Peyer's patch (tissue), 4 donors: ENCODE measurements at regions not wholly inside any gene's neighbourhood (a gene's known extent, or its start where the extent isn't known, plus 50 kb on each side); places are given as distances from the start of the nearest gene placed in this dataset.
A peak's percentile ranks its signal among the peaks of the same experiment; 100 is the strongest.
"Not testable (repeated sequence)": the region's sequence is repeated elsewhere in the genome, so short reads cannot be mapped to it uniquely, and the experiment has no call there.

Experiments
- DNase-seq, 3 donors: peaks; one replicate each; pipeline ENCODE4 v3.0.0-alpha.2; 2017 to 2019
- H3K27ac ChIP-seq, 4 donors: fragments of 200-600 bp; sonication (generic); one replicate each; pipeline ENCODE4 v1.5.1; 2016 to 2019
- H3K27me3 ChIP-seq, 2 donors: fragments of 200-600 bp; sonication (generic); one replicate each; pipeline ENCODE4 v1.5.1; 2019
- H3K36me3 ChIP-seq, 3 donors: fragments of 200-600 bp; sonication (generic); one replicate each; pipeline ENCODE4 v1.5.1; 2016 to 2019
- H3K4me1 ChIP-seq, 4 donors: fragments of 200-600 bp; sonication (generic); one replicate each; pipeline ENCODE4 v1.5.1; 2016 to 2019
- H3K4me3 ChIP-seq, 4 donors: fragments of 200-600 bp; sonication (generic); 1 replicate in 3 of 4; 2 replicates in 1 of 4; pipeline ENCODE4 v1.5.1; 2016 to 2019; ENCODE audit warnings: mild to moderate bottlenecking in 1 of 4
- H3K9me3 ChIP-seq, 4 donors: fragments of 200-600 bp; sonication (generic); one replicate each; pipeline ENCODE4 v1.5.1; 2016 to 2019; ENCODE audit warnings: mild to moderate bottlenecking in 1 of 4
- POLR2A ChIP-seq, 2 donors: fragments of 450-650 bp; IDR thresholded peaks; one replicate each; pipeline ENCODE4 v1.5.1; 2017; ENCODE audit warnings: antibody characterized with exemption in 2 of 2, mild to moderate bottlenecking in 2 of 2, moderate library complexity in 2 of 2
- TF ChIP-seq, protein P1 (sequence below), 6 experiments: fragments of 450-650 bp in 4 of 6; fragments of 200-600 bp in 2 of 6; sonication (generic) in 1 of 6; IDR thresholded peaks; one replicate each; pipeline ENCODE4 v1.5.1; 2017 to 2019; ENCODE audit warnings: antibody characterized with exemption in 6 of 6, mild to moderate bottlenecking in 3 of 6, moderate library complexity in 1 of 6

DNA sequence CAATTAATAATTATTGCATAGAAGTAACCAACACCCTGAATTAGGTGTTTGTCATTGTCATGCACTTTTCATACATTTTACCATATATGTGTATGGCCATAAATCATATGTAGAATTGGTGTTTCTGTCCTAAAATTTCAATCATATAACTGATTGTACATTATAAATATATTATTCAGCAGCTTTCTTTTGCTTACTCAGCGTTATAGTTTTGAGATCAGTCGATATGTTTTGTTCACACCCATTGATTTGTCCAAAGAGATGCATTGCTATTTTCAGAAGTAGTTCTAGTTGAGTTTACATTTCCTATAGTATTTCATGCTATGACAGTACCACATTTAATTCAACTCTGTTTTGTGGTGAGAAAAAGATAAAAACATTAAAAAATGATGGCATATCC is 50.5 kb upstream of the PARP4 start:
- no peaks in the 10 kb centered on the region for H3K9me3 ChIP-seq
- H3K4me3 ChIP-seq, result no peak overlapping the region
- DNase-seq, result no peak
- H3K4me1 ChIP-seq, result no peaks in the 10 kb centered on the region
- H3K27ac ChIP-seq, result no peak overlapping the region
- TF ChIP-seq, protein P1, sequence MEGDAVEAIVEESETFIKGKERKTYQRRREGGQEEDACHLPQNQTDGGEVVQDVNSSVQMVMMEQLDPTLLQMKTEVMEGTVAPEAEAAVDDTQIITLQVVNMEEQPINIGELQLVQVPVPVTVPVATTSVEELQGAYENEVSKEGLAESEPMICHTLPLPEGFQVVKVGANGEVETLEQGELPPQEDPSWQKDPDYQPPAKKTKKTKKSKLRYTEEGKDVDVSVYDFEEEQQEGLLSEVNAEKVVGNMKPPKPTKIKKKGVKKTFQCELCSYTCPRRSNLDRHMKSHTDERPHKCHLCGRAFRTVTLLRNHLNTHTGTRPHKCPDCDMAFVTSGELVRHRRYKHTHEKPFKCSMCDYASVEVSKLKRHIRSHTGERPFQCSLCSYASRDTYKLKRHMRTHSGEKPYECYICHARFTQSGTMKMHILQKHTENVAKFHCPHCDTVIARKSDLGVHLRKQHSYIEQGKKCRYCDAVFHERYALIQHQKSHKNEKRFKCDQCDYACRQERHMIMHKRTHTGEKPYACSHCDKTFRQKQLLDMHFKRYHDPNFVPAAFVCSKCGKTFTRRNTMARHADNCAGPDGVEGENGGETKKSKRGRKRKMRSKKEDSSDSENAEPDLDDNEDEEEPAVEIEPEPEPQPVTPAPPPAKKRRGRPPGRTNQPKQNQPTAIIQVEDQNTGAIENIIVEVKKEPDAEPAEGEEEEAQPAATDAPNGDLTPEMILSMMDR (IDR thresholded peaks at IDR 0.05), result no peak
- TF ChIP-seq POLR2A (IDR thresholded peaks at IDR 0.05), result no peak
- H3K36me3 ChIP-seq, result no peaks in the 10 kb centered on the region
- no peaks in the 10 kb centered on the region for H3K27me3 ChIP-seq

DNA sequence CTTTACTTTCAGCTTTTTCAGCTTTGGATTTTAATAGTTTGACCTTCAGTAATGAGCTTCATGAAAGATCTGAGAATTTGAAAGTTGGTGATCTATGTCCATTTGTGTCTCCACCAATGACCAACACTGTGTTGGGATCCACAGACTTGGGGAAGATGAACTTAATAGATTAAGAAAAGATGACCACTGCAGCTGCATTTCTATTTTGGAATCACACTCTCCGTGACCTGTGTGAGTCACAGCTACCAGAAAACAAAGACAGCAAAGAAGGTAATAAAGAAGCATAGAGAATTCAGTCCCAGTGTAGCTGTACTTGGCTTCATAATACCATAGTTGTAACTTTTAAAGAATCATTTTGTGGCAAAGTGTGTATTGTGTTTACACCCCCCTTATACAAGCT is 51.4 kb upstream of the PARP4 start:
- H3K27ac ChIP-seq, H3K27me3 ChIP-seq, DNase-seq, H3K9me3 ChIP-seq, H3K4me1 ChIP-seq, H3K36me3 ChIP-seq, H3K4me3 ChIP-seq: not testable (repeated sequence)

DNA sequence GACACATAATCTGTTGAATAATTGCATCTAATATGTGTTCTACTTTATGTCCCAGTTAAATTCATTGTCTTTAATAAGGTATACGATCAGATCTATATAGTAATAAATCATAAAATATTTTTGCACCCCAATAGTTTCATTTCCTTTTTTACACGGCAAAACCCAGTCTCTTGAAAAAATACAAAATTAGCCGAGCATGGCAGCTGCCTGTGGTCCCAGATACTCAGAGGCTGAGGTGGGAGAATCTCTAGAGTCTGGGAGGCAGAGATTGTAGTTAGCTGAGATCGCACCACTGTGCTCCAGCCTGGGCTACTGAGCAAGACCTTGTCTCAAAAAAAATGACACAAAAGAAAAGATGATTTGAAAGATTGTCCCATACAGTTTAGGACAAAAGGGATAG is 52.3 kb upstream of the PARP4 start:
- no peaks in the 10 kb centered on the region for H3K27me3 ChIP-seq
- no peak for DNase-seq
- no peaks in the 10 kb centered on the region for H3K36me3 ChIP-seq
- H3K4me3 ChIP-seq, result no peak overlapping the region
- H3K27ac ChIP-seq, result no peak overlapping the region
- H3K4me1 ChIP-seq, result no peaks in the 10 kb centered on the region
- no peaks in the 10 kb centered on the region for H3K9me3 ChIP-seq
- TF ChIP-seq, protein P1 (IDR thresholded peaks at IDR 0.05), result no peak
- TF ChIP-seq POLR2A (IDR thresholded peaks at IDR 0.05), result no peak

DNA sequence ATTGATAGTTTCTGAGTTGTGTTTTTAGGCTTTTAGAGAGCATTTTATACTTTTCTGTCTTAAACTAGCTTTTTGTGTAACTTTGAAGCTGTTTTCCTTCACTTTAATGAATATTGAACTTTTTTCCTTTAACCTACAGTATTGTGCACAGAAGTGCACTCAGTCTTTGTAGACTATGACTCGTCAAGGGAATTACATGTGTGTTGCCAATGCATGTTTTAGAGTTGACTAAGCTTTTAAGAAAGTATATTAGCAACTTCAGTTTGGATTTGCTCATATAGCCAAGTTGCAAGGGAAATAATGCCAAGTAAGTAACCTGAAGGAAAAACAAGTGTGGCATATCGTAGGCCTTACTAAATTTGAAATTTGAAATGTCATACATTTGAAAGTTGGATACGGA is 55.0 kb upstream of the PARP4 start:
- not testable (repeated sequence) for H3K9me3 ChIP-seq, H3K4me3 ChIP-seq, DNase-seq, H3K27ac ChIP-seq, H3K27me3 ChIP-seq, H3K36me3 ChIP-seq, H3K4me1 ChIP-seq

DNA sequence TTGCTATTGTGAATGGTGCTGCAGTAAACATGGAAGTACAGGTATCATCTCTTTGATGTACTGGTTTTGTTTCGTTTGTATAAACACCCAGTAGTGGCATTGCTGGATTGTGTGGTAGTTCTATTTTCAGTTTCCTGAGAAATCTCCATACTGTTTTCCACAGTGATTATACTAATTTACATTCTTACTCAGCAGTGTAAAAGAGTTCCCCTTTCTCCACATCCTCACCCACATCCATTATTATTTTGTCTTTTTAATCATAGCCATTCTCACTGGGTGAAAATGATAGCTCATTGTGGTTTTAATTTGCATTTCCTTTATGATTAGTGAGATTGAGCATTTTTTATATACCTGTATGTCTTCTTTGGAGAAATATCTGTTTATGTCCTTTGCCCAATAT is 62.3 kb upstream of the PARP4 start:
- Histone ChIP-seq H3K9me3 (no peaks in the 10 kb centered on the region), H3K27me3 (no peaks in the 10 kb centered on the region), H3K36me3 (no peaks in the 10 kb centered on the region), H3K27ac (no peak overlapping the region), H3K4me3 (no peak overlapping the region), H3K4me1 (no peaks in the 10 kb centered on the region)
- TF ChIP-seq POLR2A (IDR thresholded peaks at IDR 0.05), result no peak
- TF ChIP-seq, protein P1 (IDR thresholded peaks at IDR 0.05), result no peak
- no peak for DNase-seq

DNA sequence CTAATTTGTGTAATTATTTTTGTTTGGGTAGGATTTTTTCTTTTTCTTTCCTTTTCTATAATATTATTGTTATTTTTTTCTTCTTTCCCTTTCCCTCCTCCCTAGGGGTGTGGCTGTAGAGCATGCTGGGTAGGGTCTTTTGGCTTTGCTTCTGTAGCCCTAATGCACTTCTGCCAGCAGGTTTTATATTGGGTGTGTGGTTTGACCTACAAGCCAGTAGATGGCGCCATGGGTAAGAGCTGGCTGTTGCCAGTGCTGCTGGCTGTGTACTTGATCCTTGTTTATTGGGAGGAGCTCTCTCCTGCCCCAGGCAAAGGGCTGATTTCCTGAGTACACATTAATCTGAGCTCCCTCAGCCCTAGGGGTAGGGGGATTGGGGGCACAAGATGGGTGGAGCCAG is 67.7 kb upstream of the PARP4 start:
- TF ChIP-seq, protein P1 (IDR thresholded peaks at IDR 0.05), result peak in 5 of 6 experiments; percentile 15 to 85 (median 71)
- H3K4me1 ChIP-seq, H3K36me3 ChIP-seq, H3K27me3 ChIP-seq, H3K9me3 ChIP-seq, H3K27ac ChIP-seq, DNase-seq: not testable (repeated sequence)
- H3K4me3 ChIP-seq, result peak overlapping the region in 2 of 4 donors; percentile 21 to 24

DNA sequence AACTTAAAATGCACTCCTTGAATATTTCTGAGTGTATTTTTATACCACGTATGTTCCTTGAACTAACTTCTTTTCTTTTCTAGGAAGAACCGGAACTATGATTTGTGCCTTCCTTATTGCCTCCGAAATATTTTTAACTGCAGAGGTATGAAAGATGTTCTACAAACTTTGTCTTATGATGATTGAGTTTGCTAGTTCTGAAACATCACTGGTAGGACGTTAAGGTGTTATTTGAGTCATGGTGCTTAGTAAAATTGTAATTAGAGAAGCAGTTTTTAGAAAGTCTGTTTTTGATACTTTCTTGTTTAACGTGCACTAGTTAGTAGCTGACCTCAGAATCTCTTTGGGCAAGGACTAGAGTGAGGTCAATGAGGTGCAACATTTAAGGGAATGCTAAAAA is 69.0 kb upstream of the PARP4 start:
- DNase-seq, H3K4me3 ChIP-seq, H3K36me3 ChIP-seq, H3K27ac ChIP-seq, H3K9me3 ChIP-seq, H3K4me1 ChIP-seq, H3K27me3 ChIP-seq: not testable (repeated sequence)

DNA sequence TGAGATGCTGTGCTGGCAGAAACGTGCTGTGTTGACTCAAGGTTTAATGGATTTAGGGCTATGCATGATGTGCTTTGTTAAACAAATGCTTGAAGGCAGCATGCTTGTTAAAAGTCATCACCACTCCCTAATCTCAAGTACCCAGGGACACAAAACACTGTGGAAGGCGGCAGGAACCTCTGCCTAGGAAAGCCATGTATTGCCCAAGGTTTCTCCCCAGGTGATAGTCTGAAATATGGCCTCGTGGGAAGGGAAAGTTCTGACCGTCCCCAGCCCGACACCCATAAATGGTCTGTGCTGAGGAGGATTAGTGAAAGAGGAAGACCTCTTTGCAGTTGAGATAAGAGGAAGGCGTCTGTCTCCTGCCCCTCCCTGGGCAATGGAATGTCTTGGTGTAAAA is 79.1 kb upstream of the PARP4 start:
- H3K4me1 ChIP-seq, result not testable (repeated sequence)

DNA sequence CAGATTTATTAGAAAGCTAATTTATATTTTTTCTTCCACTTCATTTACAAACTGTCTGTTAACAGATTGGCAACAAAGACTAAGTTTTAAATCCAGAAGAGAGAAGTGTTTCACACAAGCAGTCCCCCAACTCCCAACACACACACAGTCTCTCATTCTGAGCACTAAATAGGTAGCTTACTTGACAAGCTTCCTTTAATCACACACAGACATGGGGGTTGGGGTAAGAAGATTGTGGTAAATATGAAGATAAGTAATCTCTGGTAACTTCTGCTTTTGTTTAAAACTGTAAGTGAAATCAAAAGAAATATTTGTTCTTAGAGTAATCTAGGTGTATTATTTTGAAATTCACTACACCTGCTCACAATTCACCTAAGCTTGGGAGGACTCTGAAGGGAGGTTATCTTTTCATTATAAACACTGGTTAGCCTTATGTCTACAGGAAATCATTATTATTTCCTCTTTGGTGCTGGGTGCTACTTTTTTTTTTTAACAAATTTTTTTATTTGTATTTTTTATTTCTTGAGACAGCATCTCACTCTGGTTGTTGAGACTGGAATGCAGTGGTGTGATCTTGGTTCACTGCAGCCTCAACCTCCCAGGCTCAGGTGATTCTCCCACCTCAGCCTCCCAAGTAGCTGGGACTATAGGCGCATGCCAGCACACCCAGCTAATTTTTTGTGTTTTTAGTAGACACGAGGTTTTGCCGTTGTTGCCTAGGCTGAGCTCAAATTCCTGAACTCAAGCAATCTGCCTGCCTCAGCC is 82.1 kb upstream of the ATP12A start:
- not testable (repeated sequence) for H3K27ac ChIP-seq, H3K4me3 ChIP-seq, H3K9me3 ChIP-seq, H3K4me1 ChIP-seq, H3K27me3 ChIP-seq, H3K36me3 ChIP-seq, DNase-seq

More for the DNA sequence above, 79.1 kb upstream of the PARP4 start:
- H3K36me3 ChIP-seq, H3K27ac ChIP-seq, H3K9me3 ChIP-seq, H3K27me3 ChIP-seq, DNase-seq, H3K4me3 ChIP-seq: not testable (repeated sequence)

DNA sequence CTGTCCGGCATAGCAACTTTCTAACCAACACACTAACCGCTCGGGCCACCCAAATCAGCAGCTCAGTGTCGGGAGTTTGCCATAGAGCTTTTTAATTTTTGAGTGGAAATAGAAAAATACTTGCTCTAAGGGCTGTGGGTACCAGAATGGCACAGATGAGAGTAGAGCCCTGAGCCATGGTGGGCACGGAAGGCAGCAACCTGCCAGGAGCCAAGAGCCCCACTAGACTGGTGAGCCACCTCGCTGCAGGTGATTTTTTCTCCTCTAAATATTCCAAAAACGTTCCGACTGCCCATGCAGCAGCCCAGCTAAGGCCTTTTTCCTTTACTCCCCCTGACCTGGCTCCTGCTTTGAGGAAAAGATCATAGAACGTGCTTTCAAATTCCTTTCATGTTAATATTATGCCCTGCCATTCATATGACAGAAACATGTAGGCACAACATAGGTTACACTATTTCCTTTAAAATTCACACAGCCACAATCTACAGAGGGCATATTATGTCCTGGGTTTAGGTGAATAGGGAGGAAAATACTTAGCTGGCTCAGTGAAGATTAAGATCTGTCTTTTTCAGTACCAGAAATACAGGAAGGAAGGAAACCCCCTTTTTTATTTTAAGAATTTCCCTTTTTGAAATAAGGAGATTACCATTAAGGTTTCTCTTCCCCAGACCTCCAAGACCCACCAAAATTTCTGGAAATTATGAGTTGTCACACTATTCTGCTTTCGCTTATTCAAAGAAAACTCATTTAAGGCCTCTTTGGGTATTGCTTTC is 81.0 kb upstream of the ATP12A start:
- H3K27ac ChIP-seq, H3K4me3 ChIP-seq, H3K4me1 ChIP-seq, H3K27me3 ChIP-seq, H3K36me3 ChIP-seq, H3K9me3 ChIP-seq, DNase-seq: not testable (repeated sequence)
